Heart left ventricle (tissue), 13 donors: ENCODE measurements at regions not wholly inside any gene's neighbourhood (a gene's known extent, or its start where the extent isn't known, plus 50 kb on each side); places are given as distances from the start of the nearest gene placed in this dataset.

Source experiments
- POLR2A ChIP-seq, 2 donors: fragments of 450-650 bp; IDR thresholded peaks; one replicate each; pipeline ENCODE4 v1.6.1; 2017; ENCODE audit warnings: antibody characterized with exemption in 2 of 2, mild to moderate bottlenecking in 2 of 2, moderate library complexity in 2 of 2
- TF ChIP-seq, protein P1 (sequence below), 12 donors: fragments of 200-600 bp; sonication (generic) in 4 of 12; IDR thresholded peaks; one replicate each; pipeline versions ENCODE4 v1.5.0 to v1.8.0; 2018 to 2022; ENCODE audit warnings: antibody characterized with exemption in 12 of 12, mild to moderate bottlenecking in 5 of 12
- donor health status: ischemic (EF 13 %, LVEDD 7.1; RV severe dilation, severe dysfunction).
- donor health status: DM: no; HTN: yes; CAD: no.
- donor health status: DM: no; HTN: no; CAD: no.
- donor health status: ischemic (EF 25% LVEDD 6.9; RV normal size, moderate dysfunction).
- donor health status: ischemic (EF 25% LVEDD 5.7; RV mildly dilated, moderate dysfunction).
- donor health status: ischemic (EF 35%, LVEDD 5.7; RV mildly dilated, moderate dysfunction).
- donor health status: nonischemic (EF 11% LVEDD 7.7; RV severe dilation, severe dysfunction).
- donor health status: DM: yes; HTN: yes; CAD: no.
- donor health status: PGD.
- donor health status: ischemic (EF 29% LVEDD 5.4; RV normal size, mild dysfunction).
- donor health status: nonischemic (EF 23%, LVEDD 6.1; RV moderate dilation, normal function).

DNA sequence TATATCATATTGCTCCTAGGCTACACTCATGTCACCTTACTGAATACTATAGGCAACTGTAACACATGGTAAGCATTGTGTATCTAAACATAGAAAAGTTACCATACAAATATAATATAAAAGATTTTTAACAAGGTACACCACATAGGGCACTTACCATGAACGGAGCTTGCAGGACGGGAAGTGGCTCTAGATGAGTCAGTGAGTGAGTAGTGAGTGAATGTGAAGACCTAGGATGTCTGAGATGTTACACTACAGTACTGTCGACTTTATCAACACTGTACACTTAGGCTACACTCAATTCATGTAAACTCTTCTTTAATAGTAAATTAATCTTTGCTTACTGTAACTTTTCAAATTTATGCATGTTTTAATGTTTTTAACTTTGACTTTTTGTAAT lies 81.0 kb upstream of the PLD5 start:
- TF ChIP-seq, protein P1, sequence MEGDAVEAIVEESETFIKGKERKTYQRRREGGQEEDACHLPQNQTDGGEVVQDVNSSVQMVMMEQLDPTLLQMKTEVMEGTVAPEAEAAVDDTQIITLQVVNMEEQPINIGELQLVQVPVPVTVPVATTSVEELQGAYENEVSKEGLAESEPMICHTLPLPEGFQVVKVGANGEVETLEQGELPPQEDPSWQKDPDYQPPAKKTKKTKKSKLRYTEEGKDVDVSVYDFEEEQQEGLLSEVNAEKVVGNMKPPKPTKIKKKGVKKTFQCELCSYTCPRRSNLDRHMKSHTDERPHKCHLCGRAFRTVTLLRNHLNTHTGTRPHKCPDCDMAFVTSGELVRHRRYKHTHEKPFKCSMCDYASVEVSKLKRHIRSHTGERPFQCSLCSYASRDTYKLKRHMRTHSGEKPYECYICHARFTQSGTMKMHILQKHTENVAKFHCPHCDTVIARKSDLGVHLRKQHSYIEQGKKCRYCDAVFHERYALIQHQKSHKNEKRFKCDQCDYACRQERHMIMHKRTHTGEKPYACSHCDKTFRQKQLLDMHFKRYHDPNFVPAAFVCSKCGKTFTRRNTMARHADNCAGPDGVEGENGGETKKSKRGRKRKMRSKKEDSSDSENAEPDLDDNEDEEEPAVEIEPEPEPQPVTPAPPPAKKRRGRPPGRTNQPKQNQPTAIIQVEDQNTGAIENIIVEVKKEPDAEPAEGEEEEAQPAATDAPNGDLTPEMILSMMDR (IDR thresholded peaks at IDR 0.05), result no peak
- TF ChIP-seq POLR2A (IDR thresholded peaks at IDR 0.05), result no peak
